ENCODE measurements at regions not wholly inside any gene's neighbourhood (a gene's known extent, or its start where the extent isn't known, plus 50 kb on each side); places are given as distances from the start of the nearest gene placed in this dataset.

DNA sequence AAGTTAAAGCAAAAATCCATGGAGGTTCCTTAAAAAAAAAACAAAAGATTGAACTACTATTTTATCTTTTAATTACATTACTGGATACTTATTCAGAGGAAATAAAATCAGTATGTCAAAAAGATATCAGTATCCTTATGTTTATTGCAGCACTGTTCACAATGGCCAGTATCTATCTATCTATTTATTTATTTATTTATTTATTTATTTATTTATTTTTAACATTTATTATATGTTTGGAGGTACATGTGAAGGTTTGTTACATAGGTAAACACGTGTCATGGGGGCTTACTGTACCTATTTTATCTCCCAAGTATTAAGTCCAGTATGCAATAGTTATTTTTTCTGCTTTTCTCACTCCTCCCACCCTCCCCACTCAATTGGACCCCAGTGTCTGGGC, 881.1 kb upstream of the POU3F4 start:
- TF ChIP-seq EZH2 (IDR thresholded peaks at IDR 0.05; ENCODE audit: low read depth): no peak
- TF ChIP-seq, protein P1, sequence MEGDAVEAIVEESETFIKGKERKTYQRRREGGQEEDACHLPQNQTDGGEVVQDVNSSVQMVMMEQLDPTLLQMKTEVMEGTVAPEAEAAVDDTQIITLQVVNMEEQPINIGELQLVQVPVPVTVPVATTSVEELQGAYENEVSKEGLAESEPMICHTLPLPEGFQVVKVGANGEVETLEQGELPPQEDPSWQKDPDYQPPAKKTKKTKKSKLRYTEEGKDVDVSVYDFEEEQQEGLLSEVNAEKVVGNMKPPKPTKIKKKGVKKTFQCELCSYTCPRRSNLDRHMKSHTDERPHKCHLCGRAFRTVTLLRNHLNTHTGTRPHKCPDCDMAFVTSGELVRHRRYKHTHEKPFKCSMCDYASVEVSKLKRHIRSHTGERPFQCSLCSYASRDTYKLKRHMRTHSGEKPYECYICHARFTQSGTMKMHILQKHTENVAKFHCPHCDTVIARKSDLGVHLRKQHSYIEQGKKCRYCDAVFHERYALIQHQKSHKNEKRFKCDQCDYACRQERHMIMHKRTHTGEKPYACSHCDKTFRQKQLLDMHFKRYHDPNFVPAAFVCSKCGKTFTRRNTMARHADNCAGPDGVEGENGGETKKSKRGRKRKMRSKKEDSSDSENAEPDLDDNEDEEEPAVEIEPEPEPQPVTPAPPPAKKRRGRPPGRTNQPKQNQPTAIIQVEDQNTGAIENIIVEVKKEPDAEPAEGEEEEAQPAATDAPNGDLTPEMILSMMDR (conservative IDR thresholded peaks at IDR 0.05): no peak
